ENCODE measurements at regions not wholly inside any gene's neighbourhood (a gene's known extent, or its start where the extent isn't known, plus 50 kb on each side); places are given as distances from the start of the nearest gene placed in this dataset.

DNA sequence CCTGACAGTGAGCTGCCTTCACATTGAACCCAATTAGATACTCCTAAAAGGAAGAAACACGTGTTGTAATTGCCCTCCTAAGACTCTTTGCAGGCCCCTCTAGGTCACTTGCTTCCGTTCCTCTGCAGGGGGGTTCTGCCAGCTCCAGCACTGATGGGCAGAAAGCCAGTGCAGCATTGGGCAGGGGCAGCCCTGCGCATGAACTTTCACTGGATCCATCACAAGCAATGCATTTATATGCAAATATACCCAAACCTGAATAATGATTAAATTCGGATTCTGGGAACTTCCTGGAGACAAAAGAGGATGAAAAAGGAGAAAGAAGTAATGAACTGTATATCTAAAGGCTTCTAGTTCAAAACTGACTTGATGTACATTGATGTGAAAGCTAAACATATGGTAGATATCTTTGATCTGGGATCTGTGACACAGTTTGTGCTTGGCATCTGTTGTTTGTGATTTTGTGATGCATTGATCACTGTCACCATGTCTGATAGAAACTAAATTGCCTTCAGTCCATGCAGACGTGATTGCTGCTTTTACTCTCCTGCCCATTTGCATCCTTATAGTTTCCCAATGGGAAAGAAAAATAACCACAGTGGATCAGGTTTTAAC, 313.4 kb downstream of the DEPDC1B start:
- Mint-ChIP-seq H3K4me3 (no peak overlapping the region), H3K9me3 (no peaks in the 10 kb centered on the region), H3K4me1 (peaks cover 11% of the 10 kb centered on the region), H3K36me3 (ENCODE audit: low read depth) (no peaks in the 10 kb centered on the region), H3K27me3 (ENCODE audit: low read depth, poor library complexity) (no peaks in the 10 kb centered on the region), H3K27ac (no peak overlapping the region)
- TF ChIP-seq, protein P1, sequence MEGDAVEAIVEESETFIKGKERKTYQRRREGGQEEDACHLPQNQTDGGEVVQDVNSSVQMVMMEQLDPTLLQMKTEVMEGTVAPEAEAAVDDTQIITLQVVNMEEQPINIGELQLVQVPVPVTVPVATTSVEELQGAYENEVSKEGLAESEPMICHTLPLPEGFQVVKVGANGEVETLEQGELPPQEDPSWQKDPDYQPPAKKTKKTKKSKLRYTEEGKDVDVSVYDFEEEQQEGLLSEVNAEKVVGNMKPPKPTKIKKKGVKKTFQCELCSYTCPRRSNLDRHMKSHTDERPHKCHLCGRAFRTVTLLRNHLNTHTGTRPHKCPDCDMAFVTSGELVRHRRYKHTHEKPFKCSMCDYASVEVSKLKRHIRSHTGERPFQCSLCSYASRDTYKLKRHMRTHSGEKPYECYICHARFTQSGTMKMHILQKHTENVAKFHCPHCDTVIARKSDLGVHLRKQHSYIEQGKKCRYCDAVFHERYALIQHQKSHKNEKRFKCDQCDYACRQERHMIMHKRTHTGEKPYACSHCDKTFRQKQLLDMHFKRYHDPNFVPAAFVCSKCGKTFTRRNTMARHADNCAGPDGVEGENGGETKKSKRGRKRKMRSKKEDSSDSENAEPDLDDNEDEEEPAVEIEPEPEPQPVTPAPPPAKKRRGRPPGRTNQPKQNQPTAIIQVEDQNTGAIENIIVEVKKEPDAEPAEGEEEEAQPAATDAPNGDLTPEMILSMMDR (IDR thresholded peaks at IDR 0.05) = no peak
- DNase-seq = no peak

DNA sequence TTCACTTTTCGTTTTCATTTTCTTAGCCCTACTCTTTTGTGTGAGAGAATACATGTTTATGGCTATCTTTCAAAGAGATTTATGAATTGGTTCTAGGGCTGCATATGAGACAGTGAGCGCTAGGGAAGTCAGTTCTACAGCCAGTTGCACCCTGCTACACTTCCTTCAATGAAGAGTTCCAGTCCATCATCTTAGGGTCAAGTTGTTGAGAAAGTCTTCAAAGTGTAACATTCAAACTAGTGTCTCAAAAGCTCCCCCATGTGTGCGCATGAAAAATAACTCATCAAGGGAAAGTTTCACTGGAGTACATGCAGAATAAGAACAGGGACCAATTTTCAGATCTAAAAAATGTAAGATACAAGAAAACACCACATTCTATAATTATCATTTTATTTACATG, 317.2 kb downstream of the DEPDC1B start:
- TF ChIP-seq, protein P1 (IDR thresholded peaks at IDR 0.05) = no peak
- peaks cover 11% of the 10 kb centered on the region for H3K4me1 Mint-ChIP-seq
- no peaks in the 10 kb centered on the region for H3K36me3 Mint-ChIP-seq (ENCODE audit: low read depth)

DNA sequence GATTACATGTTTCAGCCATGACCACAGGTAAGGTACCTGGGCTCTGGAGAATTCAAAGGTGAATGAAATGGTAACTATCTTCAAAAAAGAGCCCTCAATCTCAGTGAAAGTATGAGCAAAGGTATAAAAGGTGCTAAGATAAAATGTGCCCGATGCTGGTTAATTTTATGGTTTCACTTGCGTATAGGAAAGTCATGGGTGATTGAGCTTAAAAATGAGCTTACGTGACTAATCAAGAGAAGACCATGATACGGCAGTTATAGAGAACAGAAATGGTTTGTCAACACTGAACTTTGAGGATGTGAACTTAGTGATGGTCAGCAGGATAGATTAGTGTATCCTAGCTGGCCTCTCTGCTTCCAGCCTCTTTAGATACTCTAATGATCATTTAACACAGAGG, 320.1 kb downstream of the DEPDC1B start:
- Mint-ChIP-seq H3K36me3 (ENCODE audit: low read depth) (no peaks in the 10 kb centered on the region), H3K27ac (no peak overlapping the region), H3K27me3 (ENCODE audit: low read depth, poor library complexity) (no peaks in the 10 kb centered on the region), H3K4me1 (no peaks in the 10 kb centered on the region), H3K9me3 (no peaks in the 10 kb centered on the region), H3K4me3 (no peak overlapping the region)
- TF ChIP-seq, protein P1 (IDR thresholded peaks at IDR 0.05) = no peak
- no peak for DNase-seq

More for the DNA sequence above, 317.2 kb downstream of the DEPDC1B start:
- no peak for DNase-seq
- H3K27ac Mint-ChIP-seq = no peak overlapping the region
- H3K27me3 Mint-ChIP-seq (ENCODE audit: low read depth, poor library complexity) = no peaks in the 10 kb centered on the region
- H3K9me3 Mint-ChIP-seq = no peaks in the 10 kb centered on the region
- H3K4me3 Mint-ChIP-seq = no peak overlapping the region

DNA sequence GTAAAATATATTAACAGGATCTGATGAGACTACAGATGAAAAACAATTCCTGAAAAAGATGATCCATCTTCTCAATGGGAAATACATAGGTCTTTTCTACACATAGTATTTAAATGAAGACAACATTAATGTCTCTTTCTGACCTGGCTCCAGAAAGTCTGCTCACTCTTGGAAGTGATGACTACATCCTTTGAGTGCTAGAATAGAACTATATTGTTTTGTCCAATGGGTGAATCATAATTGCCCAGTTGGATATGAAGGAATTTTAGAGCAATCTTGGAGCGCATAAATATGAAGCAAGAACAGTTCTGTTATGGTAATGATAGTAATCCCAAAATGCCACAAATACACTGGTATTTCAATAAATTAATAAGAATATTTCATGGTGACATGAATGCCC, 322.1 kb downstream of the DEPDC1B start:
- no peak overlapping the region for H3K27ac Mint-ChIP-seq
- H3K9me3 Mint-ChIP-seq = no peaks in the 10 kb centered on the region
- no peak overlapping the region for H3K4me3 Mint-ChIP-seq
- no peaks in the 10 kb centered on the region for H3K36me3 Mint-ChIP-seq (ENCODE audit: low read depth)
- H3K4me1 Mint-ChIP-seq = peaks cover 4% of the 10 kb centered on the region
- TF ChIP-seq, protein P1 (IDR thresholded peaks at IDR 0.05) = no peak
- no peaks in the 10 kb centered on the region for H3K27me3 Mint-ChIP-seq (ENCODE audit: low read depth, poor library complexity)
- DNase-seq = no peak

DNA sequence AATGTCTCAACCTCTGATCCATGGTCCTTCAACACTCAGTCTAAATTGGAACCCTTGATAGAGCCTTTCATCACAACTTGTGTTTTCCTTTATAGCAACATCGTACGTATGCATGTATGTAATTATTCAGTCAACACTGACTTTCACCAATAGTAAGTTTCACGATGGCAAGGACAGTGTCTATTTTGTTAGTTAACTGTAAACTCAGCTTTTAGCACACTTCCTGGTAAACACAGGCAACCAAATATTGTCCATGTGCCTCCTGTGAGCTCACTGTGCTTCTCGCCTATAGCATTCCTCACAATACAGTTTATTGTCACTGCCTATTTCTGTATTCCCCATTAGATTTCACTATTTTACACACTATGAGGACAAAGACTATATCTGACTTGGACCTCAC, 323.1 kb downstream of the DEPDC1B start:
- H3K27ac Mint-ChIP-seq = no peak overlapping the region
- H3K9me3 Mint-ChIP-seq = no peaks in the 10 kb centered on the region
- peaks cover 10% of the 10 kb centered on the region for H3K4me1 Mint-ChIP-seq
- TF ChIP-seq, protein P1 (IDR thresholded peaks at IDR 0.05) = no peak
- DNase-seq = no peak
- H3K36me3 Mint-ChIP-seq (ENCODE audit: low read depth) = no peaks in the 10 kb centered on the region
- no peaks in the 10 kb centered on the region for H3K27me3 Mint-ChIP-seq (ENCODE audit: low read depth, poor library complexity)
- H3K4me3 Mint-ChIP-seq = no peak overlapping the region

DNA sequence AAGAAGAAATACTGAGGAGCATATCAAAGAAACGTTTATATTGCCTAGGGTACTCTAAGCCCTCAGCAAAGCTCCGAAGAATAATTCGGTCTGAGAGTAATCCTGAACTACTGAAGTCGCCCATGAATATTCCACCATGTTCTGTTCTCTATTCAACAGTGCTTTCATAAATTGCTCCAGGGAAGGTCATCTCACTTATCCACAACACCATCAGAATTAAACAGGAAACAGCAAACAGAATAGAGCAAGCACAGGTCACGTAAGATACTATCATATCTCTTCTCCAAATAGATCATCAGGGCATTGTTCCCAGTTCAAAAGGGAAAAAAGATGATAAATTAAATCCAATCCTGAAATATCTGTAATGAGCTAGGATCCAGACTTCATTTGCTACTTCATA, 325.6 kb downstream of the DEPDC1B start:
- TF ChIP-seq, protein P1 (IDR thresholded peaks at IDR 0.05) = no peak
- no peaks in the 10 kb centered on the region for H3K36me3 Mint-ChIP-seq (ENCODE audit: low read depth)
- no peak for DNase-seq
- H3K27me3 Mint-ChIP-seq (ENCODE audit: low read depth, poor library complexity) = no peaks in the 10 kb centered on the region
- H3K9me3 Mint-ChIP-seq = no peaks in the 10 kb centered on the region
- H3K4me1 Mint-ChIP-seq = peaks cover 10% of the 10 kb centered on the region
- H3K27ac Mint-ChIP-seq = no peak overlapping the region
- no peak overlapping the region for H3K4me3 Mint-ChIP-seq
